ENCODE measurements at regions not wholly inside any gene's neighbourhood (a gene's known extent, or its start where the extent isn't known, plus 50 kb on each side); places are given as distances from the start of the nearest gene placed in this dataset.

- Histone ChIP-seq H3K4me1 (ENCODE audit: insufficient read depth, low read length) (no peaks in the 10 kb centered on the region; the same call in 1 of the 2 replicates), H3T11ph (ENCODE audit: low read length) (no peak overlapping the region), H3K4ac (ENCODE audit: low read depth, low read length) (no peak overlapping the region), H4K20me1 (ENCODE audit: control insufficient read depth, insufficient read depth, insufficient read length) (no peaks in the 10 kb centered on the region), H2BK20ac (ENCODE audit: low read depth, low read length, poor library complexity, severe bottlenecking) (no peak overlapping the region), H2AFZ (ENCODE audit: low read length) (no peak overlapping the region), H3K14ac (ENCODE audit: insufficient read depth, low read length) (no peak overlapping the region), H3K18ac (ENCODE audit: insufficient read length, low read depth, low read length) (no peak overlapping the region), H3K27me3 (ENCODE audit: insufficient read depth, low read length) (no peaks in the 10 kb centered on the region), H2AK5ac (ENCODE audit: insufficient read length, low read length) (no peak overlapping the region), H2BK5ac (ENCODE audit: insufficient read length, low read length) (no peak overlapping the region), H4K5ac (ENCODE audit: insufficient read length, low read depth, low read length) (no peak overlapping the region), H3K79me2 (ENCODE audit: insufficient read depth, low read length) (no peaks in the 10 kb centered on the region), H2BK12ac (ENCODE audit: insufficient read length, low read depth, low read length) (no peak overlapping the region), H3K79me1 (ENCODE audit: insufficient read depth, low read depth, low read length, poor library complexity, severe bottlenecking) (no peaks in the 10 kb centered on the region), H3K9me3 (ENCODE audit: control insufficient read depth, low read depth, low read length) (no peaks in the 10 kb centered on the region), H3K23ac (ENCODE audit: insufficient read length, low read depth, low read length) (no peak overlapping the region), H3K4me2 (ENCODE audit: insufficient read depth, insufficient read length, low read length) (no peak overlapping the region), H2BK120ac (ENCODE audit: low read depth, low read length, poor library complexity, severe bottlenecking) (no peak overlapping the region), H4K91ac (ENCODE audit: insufficient read length, low read depth, low read length) (no peak overlapping the region), H3K23me2 (ENCODE audit: insufficient read length, low read depth, low read length, poor library complexity, severe bottlenecking) (no peaks in the 10 kb centered on the region), H4K8ac (replicated peaks; ENCODE audit: insufficient read length, low read depth, low read length) (no peak overlapping the region), H3K9ac (ENCODE audit: extremely low read depth, insufficient read length, low read length) (no peak overlapping the region), H3K27ac (ENCODE audit: insufficient read length, low read depth, low read length) (no peak overlapping the region), H3K56ac (ENCODE audit: insufficient read length, low read depth, low read length) (no peak overlapping the region), H2BK15ac (ENCODE audit: low read depth, low read length) (no peak overlapping the region)
- no peak for DNase-seq
- Mint-ChIP-seq H3K36me3 (ENCODE audit: insufficient read depth in 1 of 3, low read depth in 3 of 3) (no peaks in the 10 kb centered on the region), H3K4me1 (peaks cover 39% of the 10 kb centered on the region in 2 experiments), H3K27ac (peak overlapping the region; percentile 59 to 86 (median 80); a peak in 3 of 7 replicates), H3K4me3 (no peak overlapping the region), H3K27me3 (ENCODE audit: low read depth) (no peaks in the 10 kb centered on the region), H3K9me3 (no peaks in the 10 kb centered on the region)
- no CpG with 5 or more reads among the region's 2 CpGs for WGBS (ENCODE audit: extremely low coverage, insufficient read length, low lambda C conversion rate)
- no peak for TF ChIP-seq CTCF (conservative IDR thresholded peaks at IDR 0.05)
These were observed 298.8 kb downstream of the ETNK1 start for GRCh38 chr12:22923768-22924167.
